ENCODE measurements at regions not wholly inside any gene's neighbourhood (a gene's known extent, or its start where the extent isn't known, plus 50 kb on each side); places are given as distances from the start of the nearest gene placed in this dataset.

DNA sequence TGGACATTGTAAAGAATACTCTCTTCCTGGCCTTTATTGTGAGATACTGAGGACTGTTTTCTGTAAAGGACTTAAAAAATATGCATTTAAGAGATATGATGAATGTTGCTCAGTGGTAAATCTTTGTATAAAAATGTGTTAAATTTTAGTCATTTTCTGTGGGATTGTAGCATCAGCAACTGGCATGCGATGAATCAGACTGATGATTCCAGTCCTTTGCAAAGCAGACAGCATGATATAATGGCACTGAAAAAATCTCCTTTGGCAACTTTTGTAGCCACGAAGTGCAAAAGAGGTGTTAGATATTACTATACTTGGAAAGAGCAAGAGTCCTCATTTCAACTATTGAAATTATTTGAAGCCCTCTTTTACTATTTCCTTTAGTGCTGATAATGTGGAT is 678.7 kb downstream of the PLCL1 start:
- DNase-seq, result no peak

DNA sequence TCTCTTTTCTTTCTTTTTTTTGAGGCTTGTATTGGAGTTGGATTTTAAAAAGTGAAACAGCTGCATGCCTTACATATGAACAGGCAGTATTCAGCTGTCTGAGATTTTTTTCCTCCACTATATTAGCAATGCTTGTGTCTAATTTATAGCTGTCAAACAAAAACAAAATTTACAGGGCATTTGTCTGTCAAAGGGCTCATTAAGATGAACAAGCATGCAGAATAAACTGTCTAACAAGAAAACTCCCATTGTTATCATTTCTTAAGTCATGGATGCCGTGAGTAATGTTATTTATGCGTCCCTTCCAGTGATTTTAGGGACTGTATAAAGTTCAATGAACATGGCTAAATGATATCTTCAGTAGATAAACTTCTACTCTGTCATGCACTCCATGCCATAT is 674.7 kb downstream of the PLCL1 start:
- DNase-seq, result no peak

DNA sequence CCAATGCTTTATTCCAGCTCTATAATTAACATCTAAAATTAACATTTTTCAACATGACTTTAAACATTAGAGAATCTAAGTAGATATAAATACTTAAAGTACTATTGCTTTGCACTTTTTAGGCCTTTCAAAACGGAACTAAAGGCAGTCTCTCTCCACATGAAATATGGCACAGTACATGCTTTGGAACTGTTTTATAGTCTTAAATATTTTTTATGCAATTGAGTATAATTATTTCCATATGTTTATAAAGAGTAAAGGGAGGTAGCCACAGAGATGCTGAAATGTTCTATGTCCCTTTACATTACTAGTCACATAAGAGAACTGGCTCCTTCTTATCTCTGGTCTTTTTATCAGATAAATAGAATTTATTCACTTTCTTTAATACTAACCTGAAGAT is 674.0 kb downstream of the PLCL1 start:
- no peak for DNase-seq

DNA sequence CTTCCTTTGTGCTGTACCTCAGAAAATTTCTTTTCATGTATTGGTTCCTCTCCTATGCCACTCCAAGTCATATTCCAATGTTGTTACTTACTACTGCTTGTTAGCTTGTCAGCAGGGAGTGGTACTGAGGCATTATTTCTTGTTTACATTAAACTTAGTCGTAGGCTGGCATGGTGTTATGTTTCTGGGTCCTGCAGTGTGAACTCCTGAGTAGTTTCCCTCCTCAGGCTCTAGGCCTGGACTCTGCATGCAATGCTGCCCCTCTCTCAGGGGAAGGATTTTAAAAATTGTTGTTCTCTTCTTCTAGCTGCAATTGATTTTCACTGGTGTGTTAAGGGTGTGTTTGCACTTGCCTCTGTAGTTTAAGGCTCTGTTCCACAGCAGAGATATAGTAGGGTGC is 671.6 kb downstream of the PLCL1 start:
- DNase-seq, result no peak

DNA sequence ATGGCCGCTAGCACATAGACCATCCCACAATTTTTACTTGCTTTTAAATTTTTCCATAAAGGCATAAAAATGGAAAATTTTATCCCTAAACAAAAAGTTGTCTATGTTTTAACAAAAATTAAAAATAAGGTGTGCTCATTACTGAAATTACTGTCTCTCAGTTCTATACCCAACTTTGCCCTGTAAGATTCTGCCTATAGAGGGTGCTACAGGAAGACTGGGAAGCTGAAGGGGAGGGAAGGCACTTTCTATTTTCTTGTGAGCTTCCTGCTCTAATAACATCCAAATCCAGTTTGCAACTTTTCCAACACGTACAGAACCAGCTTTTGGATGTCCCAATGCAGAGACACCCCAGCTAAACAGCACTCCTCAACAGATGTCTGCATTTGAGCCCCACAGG is 666.9 kb downstream of the PLCL1 start:
- no peak for DNase-seq

DNA sequence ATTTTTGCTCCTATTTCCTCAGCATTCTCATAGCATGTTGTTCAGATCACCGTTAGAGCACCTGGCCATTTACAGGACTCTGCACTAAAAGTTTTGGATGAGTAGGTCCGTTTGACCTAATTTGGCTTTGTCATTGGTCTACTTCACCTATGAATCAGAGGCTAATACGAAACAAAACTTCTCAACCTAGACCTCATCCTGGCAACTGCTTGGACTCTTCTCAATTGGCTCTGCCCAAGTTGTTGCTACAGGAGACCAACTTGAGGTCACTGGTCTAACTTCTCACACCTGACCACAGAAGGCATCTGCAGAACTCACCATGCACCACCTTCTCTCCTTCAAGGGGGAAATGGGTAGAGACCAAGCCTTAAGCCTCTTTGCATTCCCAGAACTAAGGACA is 663.7 kb downstream of the PLCL1 start:
- DNase-seq, result no peak

DNA sequence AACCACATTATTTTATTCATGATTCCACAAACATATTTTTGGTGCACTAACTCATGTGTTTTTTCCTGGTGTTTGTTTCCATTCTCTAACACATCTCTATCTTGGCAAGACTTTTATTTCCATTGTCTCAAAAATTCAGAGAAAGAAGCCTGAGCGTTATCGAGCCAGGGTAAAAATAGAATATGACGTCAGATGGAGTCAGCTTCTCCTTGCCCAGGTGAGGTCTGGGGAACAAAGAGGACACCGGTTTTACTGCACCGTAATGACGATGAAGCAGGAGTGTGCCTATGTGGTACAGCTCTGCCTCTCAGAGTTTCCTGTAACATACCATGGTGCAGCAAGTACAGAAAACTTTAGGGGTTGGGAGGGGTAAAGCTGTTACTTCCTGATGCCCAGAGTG is 661.6 kb downstream of the PLCL1 start:
- no peak for DNase-seq

DNA sequence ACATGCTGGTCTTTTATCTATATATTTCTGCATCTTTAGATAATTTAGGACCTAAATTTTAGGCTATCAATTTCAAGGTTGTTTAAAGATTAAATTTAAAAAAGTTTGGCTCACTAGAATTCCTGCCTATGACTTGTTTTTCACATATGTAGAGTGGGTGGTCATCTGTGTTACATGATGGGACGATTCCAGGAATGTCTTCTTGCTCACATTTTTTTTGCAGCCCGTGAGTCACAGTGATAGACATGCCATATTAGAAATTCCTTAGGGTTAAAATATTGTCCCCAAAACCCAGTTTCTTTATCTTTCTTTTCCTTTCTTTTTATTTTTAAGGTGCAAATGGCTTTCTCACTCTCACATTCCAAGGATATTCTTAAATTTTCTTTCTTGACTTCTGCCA is 652.0 kb downstream of the PLCL1 start:
- no peak for DNase-seq

DNA sequence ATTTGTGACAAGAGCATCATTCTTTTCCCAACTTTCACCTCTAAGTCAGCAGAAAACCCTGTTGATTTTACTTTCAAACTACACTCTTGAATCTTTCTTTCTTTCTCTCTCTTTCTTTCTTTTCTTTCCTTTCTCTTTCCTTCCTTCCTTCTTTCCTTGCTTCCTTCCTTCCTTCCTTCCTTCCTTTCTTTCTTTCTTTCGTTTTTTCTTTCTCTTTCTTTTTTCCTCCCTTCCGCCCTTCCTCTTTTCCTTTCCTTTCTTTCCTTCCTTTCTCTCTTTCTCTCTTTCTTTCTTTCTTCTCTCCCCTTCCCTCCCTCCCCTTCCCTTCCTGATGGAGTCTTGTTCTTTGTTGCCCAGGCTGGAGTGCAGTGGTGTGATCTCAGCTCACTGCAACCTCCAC is 649.5 kb downstream of the PLCL1 start:
- no peak for DNase-seq

DNA sequence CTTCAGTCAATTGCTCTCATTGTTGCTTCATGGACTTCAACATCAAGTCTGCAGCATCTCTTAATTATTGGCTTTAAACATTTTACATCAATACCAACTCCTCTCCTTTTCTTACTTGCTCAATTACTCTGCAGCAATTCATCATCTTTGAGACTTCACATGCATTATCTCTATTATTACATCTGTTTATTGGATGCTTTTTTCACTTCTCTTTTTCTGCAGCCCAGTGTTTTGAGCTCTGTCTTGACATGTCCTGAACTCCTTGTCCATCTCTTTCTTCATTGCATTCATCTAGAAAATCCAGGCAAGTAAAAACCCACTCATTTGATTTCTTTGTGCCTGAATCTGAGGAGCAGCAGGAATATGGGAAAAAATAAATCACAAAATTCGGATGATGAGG is 647.9 kb downstream of the PLCL1 start:
- DNase-seq, result no peak

DNA sequence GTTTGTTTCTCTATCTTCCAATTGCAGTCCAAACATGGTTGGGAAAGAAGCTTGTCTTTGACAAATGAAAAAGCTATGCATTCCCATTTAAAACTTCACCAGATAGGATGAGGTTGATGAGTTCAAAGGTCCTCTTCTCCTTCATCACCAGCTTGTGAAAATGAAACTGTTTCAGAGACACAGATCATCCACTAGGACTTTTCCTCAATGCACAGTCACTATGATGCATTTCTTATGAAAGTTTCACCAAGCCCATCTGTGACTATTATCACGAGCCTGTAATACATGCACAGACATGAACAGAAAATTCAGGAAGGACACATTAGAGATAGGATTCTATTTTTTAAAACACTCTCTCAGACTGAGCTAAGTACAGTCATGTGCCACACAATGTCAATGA is 644.4 kb downstream of the PLCL1 start:
- DNase-seq, result no peak

DNA sequence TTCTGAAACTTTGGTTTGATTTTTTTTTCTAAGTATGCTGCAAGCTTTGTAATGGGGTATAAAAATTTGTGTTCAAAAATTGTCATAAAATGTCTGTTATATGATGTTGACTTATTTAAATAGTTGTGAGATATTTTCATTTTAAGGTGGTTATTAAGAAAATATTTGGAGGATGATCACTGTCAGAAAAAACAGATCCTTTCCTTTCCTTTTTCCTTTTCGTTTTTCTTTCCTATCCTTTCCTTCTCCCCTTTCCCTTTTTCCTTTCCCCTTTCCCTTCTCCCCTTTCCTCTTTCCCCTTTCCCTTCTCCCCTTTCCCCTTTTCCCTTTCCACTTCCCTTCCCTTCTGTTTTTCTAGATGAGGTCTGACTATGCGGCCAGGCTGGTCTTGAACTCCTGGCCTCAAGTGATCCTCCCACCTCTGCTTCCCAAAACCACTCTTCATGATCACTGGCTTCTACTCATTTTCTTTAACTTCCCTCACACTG is 640.5 kb downstream of the PLCL1 start:
- DNase-seq, result no peak

DNA sequence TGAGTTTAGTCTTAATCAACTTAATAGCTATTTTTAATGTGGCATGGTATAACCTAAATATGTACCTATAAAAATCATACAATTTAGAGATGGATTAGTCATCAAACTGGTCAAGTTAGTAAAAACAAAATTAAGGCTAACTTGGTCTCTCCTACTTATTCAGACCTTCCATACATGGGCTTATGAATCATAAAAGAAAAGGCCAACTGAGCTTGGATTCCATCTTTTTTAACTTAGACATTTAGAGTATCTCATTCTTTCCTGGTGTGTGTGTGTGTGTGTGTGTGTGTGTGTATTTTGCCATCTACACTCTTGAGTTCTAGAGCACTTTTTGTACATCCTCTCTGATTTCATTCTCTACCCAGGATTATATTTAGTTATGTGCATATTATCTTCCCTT is 637.5 kb downstream of the PLCL1 start:
- no peak for DNase-seq

DNA sequence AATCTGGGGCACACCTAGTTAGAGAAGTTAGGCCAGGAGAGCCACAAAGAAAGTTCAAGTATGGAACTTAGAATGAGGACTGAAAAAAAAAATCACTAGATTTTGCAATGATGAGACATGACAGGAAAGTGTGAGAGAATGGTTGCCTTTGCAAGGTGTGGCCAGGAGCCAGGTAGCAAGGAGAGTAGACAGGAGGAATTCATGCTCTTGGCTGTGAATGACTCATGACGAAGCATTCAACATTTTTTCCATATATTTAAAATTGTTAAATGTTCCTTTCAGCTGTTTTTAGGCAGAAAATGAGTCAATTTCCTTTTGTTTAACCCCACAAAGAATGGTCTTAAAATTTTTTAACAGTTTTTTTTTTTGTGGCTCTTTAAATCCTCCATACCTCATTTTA is 636.9 kb downstream of the PLCL1 start:
- no peak for DNase-seq

DNA sequence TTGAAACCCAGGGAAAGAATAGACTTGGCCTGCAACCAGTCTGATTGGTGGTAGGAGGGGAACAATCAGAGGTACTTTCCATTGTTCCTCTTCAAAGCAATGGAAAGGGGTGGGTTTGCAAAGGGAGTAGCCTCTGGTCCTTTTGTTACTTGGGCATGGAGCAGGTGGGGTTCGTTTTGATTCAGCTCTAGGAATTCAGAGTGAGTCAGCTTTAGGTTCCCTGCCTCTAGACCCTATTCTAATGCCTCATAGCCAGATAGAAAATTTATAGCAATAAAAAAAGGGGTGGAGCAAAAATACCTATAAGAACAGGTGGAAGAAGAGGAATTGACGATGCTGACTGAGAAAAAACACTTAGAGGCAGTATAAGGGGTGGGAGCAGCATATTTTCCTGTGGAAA is 636.4 kb downstream of the PLCL1 start:
- no peak for DNase-seq

DNA sequence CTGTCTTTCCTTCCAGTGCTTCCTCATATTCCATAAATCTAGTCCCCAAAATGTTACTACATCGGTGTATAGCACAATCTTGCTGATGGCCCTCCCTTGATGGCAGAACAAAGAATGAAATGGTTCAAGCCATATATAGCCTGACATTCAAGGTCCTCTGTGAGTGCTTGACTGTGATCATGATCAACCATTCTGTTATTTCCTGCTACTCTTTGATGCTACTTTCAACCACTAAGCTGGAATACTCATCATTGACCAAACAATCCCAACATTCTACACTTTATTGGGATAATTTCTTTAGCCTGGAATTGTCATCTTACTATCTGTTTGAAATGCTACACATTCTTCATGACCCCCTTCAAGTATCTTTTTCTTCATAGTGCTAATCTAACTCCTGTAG is 633.9 kb downstream of the PLCL1 start:
- no peak for DNase-seq

DNA sequence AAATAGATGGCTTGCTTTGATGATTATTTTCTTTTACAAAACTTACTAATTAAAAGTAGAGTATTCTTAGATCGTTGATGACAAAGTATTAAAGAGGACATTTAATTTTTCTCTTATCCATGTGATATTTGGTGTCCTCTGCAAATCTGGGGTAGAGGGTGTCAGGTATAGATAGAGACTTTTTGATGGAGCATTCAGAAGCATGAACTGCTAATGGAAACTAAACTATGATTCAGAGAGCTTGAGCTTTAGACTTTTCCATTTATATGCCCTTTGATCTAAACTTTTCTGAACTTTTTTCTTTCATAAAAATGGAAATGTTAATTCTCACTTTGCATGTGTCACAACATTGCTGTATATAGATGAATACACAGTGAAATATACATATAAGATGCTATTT is 619.7 kb downstream of the PLCL1 start:
- no peak for DNase-seq

DNA sequence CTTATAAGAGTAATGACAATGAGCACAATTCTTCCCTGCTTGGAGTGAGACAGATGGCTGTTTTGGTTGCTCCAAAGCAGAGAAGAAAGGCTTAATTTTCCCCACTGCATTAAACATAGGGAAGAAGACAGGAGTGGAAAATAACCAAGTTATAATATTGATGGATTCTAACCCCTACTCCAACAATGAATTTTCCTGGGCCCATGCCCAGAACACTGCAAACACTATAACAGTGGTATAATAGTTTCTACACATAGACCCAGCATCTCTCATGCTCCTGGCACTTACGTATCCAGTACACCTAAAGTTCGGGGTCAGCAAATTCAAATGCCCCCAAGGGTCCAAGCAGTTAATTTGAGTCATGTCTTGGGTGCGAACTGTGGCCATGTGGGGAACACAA is 613.4 kb downstream of the PLCL1 start:
- no peak for DNase-seq

DNA sequence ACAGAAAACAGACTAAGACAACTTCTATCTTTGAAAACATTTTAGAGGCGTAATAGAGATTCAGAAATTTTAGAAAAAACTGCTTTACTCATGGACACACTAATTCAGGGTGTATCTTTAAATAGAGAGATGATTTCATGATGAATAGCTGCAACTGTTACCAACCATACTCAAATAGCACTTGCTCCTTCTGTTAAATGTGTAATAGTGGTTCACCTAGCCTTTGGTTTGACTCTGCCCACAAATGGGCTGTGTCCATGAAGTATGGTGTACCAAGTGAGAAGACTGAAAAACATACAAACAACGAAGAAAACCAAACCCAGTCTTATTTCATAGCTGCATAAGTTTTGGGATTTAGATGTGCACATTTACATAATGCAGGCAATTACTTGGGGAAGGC is 610.6 kb downstream of the PLCL1 start:
- no peak for DNase-seq

DNA sequence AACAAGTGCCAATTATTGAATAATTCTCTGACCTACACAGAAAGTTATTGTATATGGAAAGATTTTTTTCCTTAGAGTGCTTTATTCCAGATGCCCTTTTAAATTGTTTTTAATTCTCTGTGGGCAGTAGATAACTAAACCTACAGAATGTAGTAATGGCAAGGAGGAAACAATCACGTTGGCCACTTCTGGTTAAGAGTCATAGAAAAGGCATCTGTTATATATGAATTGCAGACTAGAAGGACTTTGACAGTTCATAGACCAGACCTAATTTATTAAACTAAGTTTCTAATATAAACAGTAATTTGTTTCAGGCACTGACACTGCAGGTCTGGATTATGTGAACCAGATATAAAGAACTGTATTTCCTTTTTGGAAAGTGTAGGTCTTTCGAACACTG is 607.5 kb downstream of the PLCL1 start:
- no peak for DNase-seq

DNA sequence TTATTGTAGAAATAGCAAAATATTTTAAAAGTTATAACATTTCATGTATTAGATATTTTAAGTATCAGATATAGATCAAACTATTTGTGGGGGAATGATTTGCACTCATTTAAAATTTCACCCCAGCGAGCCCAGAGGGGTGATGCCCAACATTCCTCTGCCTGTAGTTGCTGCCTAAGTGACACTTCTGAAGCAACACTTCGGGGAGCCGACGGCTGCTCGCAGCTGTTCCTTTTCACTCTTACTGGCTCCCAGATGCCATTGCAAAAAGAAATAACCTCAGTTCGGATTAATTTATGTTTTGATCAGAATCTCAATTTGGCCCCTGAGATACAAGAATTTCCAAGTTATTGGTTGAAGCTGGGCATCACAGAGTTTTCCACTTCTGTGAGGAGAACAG is 603.8 kb downstream of the PLCL1 start:
- DNase-seq, result no peak

DNA sequence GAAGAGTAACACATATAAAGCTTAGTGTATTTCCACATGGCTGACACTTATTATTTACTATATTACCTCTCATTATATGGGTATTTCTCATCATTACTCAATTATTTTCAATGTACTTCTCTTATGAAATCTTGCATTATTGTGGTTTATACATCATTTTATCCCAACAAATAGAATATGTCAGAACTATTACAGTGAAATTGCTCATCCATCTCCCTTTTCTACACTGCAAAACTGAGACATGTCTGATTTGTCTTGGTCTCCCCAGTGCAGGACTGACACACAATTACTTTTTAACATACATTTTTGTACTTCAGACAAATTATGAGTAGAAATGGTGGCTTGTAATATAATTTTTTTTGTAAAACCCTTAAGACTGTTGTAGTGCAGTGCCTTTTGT is 600.9 kb downstream of the PLCL1 start:
- no peak for DNase-seq

DNA sequence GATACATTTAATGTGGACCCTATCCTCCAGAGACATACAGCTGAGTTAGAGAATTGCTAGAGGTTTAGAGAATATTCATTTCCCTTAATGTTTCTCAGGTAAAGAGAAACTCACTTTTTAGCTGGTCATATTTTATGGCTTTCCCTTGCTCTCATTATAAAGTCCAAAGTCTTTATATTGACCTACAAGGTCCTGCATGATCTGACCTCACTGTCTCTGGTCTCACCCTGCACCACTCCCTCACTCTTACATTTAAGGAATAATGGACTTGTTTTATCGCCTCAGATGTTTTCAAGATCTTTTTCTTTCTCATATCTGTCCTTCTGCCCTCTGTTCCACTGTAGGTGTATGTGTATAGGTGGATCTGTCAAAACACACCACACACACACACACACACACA is 597.3 kb downstream of the PLCL1 start:
- no peak for DNase-seq

DNA sequence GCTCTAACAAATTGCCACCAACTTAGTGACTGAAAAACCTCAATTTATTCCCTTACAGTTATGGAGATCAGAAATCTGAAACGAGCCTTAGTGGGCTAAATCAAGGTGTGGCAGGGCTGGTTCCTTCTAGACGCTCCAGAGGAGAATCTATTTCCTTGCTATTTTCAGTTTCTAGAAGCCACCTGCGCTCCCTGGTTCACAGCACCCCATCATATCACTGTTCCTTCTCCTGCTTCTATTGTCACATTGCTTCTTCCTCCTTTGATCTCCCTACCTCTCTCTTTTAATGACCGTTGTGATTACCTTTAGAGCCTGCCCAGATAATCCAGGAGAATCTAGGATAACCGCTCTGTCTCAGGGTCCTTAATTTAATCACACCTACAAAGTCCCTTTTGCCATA is 596.6 kb downstream of the PLCL1 start:
- no peak for DNase-seq

DNA sequence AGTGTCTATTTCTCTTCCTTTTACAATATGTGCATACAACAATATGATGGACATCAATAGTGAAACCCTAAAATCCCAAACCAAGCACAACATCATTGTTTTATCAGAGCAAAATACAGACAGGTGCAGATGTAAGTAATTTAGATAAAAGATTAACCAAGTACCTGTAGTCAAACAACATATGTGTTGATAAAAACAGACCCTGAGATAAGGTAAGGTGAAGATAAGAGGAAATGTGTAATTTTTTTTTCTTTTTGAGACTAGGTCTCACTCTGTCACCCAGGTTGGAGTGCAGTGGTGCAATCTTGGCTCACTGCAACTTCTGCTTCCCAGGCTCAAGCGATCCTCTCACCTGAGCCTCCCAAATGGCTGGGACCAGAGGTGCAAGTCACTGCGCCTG is 589.8 kb downstream of the PLCL1 start:
- no peak for DNase-seq

DNA sequence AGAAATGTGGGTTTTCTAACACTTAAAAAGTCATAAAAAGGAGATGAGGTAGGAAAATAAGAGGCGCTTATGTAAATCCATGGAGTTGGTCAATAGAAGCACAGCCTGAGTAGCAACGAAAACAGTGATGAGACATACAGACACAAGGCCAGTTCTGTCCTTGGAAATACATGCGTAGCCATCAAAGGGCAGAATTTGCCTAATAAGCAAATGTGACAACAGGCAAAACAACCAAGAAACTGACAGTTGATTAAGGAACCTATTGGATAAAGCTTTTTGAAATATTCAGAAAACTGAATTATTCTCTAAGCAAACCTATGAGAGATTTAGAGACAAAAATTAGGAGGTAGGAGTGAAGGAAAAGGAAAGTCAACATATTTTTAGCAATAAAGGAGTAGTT is 586.3 kb downstream of the PLCL1 start:
- DNase-seq, result no peak

All from NCI-H226 (cell line).